Esophagus muscularis mucosa (tissue), 3 donors: ENCODE measurements at regions not wholly inside any gene's neighbourhood (a gene's known extent, or its start where the extent isn't known, plus 50 kb on each side); places are given as distances from the start of the nearest gene placed in this dataset.

Experiments used
- CTCF ChIP-seq, 3 experiments: fragments of 200-600 bp in 2 of 3; fragments of 450-650 bp in 1 of 3; sonication (generic) in 2 of 3; IDR thresholded peaks; one replicate each; pipeline ENCODE4 v1.5.1; 2017 to 2019; ENCODE audit warnings: antibody characterized with exemption in 3 of 3, mild to moderate bottlenecking in 2 of 3, moderate library complexity in 1 of 3
- POLR2A ChIP-seq: fragments of 450-650 bp; IDR thresholded peaks from one replicate; pipeline ENCODE4 v1.6.1; 2017; ENCODE audit warnings: antibody characterized with exemption, moderate library complexity, mild to moderate bottlenecking, low read depth

- TF ChIP-seq CTCF (IDR thresholded peaks at IDR 0.05): no peak
- no peak for TF ChIP-seq POLR2A
Measured at GRCh38 chr1:235038701-235039100, 89.9 kb downstream of the TOMM20 start.
